GM12878 (cell line): ENCODE measurements at regions not wholly inside any gene's neighbourhood (a gene's known extent, or its start where the extent isn't known, plus 50 kb on each side); places are given as distances from the start of the nearest gene placed in this dataset.

ENCODE experiments used
- BMI1 ChIP-seq: fragments of 450-650 bp; IDR thresholded peaks from 2 replicates; pipeline ENCODE4 v1.6.1; 2016; ENCODE audit warnings: mild to moderate bottlenecking, moderate library complexity, borderline replicate concordance
- CHD4 ChIP-seq: fragments of 200-600 bp; sonication (generic); IDR thresholded peaks from 2 replicates; pipeline ENCODE4 v1.6.1; 2016; ENCODE audit warnings: mild to moderate bottlenecking
- CTCF ChIP-seq, 3 experiments: IDR thresholded peaks in 2 of 3; conservative IDR thresholded peaks in 1 of 3; 2 replicates each; pipeline ENCODE4 v1.5.1; 2011; ENCODE audit warnings: low read depth in 3 of 3, low read length in 3 of 3, mild to moderate bottlenecking in 3 of 3, control low read depth in 2 of 3, moderate library complexity in 2 of 3, inconsistent platforms in 1 of 3, mixed read lengths in 1 of 3; ENCODE audit not compliant: control insufficient read depth in 2 of 3, insufficient read depth in 1 of 3; ENCODE audit errors: extremely low read depth in 1 of 3
- EZH2 ChIP-seq: IDR thresholded peaks from 2 replicates; pipeline ENCODE4 v1.6.1; 2012; ENCODE audit warnings: low read depth, mild to moderate bottlenecking, control low read depth, inconsistent platforms, low read length, borderline replicate concordance; ENCODE audit not compliant: control insufficient read depth

- TF ChIP-seq CTCF (IDR thresholded peaks at IDR 0.05 in 2 of 3, conservative IDR thresholded peaks at IDR 0.05 in 1 of 3; ENCODE audit: control insufficient read depth in 2 of 3, extremely low read depth in 1 of 3, insufficient read depth in 1 of 3, low read depth in 3 of 3, low read length in 3 of 3) (no peak), CHD4 (no peak), EZH2 (no peak), BMI1 (no peak)
These were observed 80.2 kb upstream of the NUDT4 start for GRCh38 chr12:93297536-93297935.
